HG03060 (cell line): ENCODE measurements at regions not wholly inside any gene's neighbourhood (a gene's known extent, or its start where the extent isn't known, plus 50 kb on each side); places are given as distances from the start of the nearest gene placed in this dataset.
"Not testable (repeated sequence)": the region's sequence is repeated elsewhere in the genome, so short reads cannot be mapped to it uniquely, and the experiment has no call there.

Experiments used
- ATAC-seq: cut with Tn5 transposase; IDR thresholded peaks from one replicate; pipeline ENCODE4 v1.9.1; 2021; ENCODE audit warnings: low read depth, moderate number of reproducible peaks; ENCODE audit not compliant: unreplicated experiment

DNA sequence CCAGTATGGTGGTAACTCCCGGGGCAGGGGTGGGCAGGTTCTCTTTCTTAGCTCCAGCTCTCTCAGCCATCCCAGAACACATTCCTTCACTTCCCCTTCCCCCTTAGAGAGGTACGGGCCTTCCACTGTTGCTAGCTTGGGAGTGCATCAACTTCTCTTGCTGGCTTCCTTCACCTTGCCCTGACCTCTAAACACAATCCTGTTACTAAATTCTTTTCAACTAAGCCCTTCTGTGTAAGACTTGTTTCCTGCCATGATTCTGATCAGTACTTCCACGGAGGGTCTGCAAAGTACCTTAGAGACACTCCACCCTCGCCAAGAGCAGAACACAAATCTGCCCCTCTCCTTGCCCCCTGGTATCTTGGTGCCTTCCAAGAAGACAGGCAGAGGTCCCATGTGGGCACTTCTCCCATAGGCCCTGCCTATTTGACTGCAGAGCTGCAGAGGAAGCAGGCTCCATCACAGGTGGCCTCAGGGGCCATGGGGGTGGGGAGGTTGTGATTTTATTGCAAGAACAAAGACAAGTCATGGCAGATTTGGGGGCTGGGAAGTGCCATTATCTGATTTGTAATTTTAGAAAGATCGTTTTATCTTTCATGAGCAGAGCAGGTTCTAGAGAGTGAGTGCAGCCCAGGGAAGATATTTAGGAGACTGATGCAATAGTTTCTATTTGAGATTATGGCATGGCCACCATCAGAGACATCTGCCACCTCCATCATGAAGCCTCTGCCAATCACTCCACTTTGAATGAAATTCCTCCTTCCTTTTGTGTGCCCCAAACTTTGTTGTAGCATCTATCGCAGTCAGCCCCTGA is 182.5 kb upstream of the JUN start:
- ATAC-seq: no peak

DNA sequence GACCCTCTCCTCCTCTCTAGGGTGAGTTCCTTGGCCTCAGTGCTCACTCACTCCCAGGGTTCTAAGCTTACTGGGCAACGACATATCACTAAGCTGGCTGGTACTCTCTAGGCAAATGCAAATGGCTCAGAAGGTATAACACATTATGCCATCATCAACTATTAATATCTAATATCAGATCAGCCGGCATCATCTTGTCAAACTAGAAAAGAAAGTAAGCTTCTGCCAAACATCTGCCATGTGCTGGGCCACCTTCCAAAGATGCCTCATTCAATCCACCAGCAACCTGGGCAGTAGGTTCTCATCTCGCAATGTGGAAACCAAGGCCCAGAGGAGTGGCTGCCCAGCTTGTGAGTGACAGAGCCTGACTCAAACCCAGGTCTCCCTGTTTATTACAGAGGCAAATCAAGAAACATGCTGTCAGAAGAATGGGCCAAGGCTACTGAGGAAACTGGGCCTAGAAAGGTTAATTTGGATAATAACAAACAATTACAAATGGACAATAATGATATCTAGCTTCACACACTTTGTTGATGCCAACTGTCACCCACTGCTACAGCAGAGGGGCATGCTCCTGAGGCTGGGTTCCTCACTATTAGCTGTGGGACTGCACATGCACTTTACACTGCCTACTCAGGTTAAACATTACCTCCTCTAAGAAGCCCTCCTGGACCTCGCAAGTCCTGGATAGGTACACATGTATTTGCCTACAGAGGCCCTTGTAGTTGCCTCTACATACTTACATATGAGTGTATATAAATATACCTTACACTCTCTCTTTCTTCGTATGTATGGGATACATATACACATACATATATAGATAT is 183.3 kb upstream of the JUN start:
- no peak for ATAC-seq

DNA sequence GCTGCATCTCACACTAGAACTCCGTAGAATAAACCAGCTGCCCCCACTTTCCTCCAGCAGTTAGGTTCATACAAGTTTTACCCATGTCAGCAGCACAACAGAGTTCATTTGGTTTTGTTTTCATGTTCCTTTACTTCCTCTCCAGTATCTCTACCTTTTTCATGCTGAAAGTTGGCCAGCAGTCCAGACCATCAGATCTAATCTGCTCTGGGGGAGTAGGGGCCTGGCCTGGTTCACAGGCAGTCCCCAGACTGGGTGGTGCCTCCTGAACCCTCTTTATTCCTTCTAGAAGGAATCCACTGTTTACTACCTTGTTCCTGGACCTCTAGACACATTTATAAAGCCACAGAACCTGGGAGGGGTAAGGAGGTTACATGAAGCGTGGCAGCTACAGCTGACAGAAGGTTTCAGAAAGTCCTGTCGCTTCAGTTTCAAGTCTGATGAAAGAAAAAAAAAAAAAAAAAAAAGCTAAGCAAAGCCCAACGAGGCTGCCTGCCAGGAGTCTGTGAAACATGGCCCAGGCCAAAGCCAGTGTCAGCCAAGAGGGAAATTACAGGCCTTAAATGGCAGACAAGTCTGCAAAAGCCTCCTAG is 184.6 kb upstream of the JUN start:
- peak; percentile 75 for ATAC-seq

DNA sequence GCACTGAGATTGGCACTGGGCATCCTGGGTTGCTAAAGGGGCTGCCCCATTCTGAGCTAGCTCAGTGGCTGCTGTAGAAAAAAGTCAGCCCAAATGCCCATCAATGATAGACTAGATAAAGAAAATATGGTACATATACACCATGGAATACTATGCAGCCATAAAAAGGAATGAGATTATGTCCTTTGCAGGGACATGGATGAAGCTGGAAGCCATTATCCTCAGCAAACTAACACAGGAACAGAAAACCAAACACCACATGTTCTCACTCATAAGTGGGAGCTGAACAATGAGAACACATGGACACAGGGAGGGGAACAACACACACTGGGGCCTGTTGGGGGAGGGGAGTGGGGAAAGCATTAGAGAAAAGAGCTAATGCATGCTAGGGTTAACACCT is 185.3 kb upstream of the JUN start:
- ATAC-seq: not testable (repeated sequence)

DNA sequence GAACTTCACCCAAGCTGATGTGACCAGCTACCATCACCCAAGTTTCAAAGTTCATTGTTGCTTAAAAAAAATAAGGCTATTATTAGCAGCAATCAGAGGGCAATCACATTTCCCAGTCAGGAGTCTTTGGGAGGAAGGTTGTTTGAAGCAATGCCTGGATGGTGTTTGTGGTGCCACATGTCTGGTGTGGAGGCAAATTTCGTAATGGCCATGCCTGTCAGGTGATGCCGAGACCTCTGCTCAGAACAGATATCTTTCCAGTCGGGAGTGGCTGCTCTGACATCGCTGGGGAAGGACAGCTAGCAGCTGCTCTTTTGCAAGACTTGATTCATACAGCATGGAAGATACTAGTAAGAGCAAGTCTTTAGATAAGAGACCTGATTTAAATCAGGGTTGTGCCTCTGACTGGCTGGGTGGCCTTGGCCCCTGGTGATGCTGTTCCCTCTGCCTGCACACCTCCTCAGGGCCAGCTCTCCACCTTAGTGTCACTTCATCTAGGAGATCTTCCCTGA is 187.8 kb upstream of the JUN start:
- no peak for ATAC-seq

DNA sequence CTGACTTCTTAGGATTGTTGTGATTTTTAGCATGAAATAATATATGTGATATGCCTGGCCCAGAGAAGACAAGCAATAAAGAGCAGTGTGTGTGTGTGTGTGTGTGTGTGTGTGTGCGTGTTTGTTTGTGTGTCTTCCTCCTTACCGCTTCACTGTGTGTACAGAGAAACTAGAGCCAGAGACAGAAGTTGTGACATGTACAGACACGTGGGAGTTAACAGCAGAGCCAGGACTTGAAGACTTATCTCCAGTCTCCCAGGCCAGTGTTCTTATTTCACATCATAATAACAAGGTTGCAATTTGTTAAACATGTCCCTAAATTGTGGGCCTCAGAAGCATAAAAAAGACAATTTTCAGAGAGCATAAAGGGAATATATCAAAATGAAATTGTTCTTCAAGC is 192.0 kb upstream of the JUN start:
- ATAC-seq: no peak

DNA sequence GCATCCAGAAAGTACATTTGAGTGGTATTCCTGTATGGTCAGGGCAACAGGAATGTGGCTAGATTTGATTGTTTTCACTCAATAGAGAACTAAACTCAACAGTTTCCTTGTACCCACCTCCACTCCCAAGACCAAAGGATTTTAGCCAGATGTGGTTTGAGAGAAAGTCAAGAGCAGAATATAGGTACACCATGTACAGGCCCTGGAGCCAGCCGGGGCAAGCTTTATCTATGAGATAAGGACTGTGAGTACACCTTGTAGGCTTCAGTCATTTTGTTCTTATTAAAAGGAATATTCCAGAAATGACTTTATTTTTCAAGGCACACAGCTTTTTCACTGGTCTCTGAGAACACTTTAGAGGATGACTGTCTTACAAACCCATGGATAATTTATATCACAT is 192.4 kb upstream of the JUN start:
- no peak for ATAC-seq

DNA sequence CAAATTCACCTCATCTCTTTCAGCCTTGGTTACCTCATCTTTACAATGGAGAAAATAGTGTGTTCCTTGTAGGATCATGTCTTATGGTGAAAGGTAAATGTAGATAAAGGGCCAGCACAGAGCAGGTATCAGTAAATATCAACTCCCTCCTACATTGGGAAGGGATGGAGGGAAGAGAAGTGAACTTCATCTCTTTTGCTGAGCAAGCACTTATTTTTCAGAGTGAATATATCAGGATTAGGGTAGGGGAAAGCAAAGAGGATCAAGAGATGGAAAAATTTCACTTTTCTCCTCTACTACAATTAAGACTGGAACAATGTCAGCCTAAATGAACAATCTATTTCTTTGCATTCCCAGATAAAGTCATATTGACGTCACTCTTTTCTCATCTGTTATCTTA is 193.8 kb upstream of the JUN start:
- ATAC-seq: no peak

DNA sequence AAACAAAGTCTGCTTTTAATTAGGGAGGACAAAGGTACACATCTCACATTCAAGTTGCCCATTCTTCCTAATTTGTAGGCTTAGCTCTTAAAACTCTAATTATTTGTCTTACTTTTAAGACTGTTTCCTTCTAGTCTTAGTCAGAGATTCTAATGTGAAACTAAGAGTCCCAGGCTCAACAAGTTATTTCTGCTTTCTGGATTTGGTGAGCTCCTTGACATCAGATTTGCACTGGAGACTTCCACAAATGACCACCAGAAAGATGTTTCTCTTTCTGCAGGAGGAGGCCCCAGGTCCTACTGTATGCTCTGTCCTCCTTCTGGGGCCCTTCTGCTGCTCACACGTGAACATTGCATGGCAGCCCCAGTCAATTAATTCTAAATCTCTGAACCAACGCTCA is 194.2 kb upstream of the JUN start:
- ATAC-seq: no peak

DNA sequence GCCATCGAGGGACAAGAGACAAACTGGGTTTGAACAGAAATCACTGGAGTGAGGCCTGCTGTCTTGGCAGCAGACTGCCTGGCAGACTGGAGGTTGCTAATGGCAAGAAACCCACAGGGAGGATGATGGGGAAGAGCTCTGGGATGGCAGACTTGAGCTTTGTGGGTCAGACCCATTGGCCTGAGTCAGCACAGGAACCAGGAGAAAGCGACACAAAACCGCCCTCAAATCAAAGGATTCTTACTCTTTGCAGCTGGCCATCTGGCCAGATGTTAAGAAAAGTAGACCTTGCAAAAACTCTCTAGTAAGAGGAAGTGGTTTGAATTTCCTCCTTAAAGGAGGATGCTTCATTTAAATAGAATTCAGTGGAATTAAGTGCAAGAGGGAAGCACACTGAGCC is 195.2 kb upstream of the JUN start:
- no peak for ATAC-seq

DNA sequence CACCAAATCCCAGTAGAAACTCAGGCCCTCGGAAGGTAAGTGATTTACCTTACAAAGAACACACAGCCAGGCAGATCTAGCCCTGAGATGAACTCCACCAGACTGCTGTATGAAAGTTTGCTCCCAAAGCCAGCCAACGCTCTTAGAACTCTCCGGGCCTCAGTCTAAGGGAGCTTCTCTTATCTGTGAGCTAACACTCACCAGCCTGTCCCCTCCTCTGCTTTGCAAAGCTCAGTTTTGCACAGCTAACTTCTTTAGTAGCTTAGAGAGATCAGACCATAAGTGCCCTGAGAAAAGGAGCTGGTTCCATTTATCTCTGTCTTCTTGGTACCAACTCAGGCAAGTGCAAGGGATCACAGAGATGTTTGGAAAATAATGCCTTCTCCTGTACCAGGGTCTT is 195.8 kb upstream of the JUN start:
- ATAC-seq: no peak

DNA sequence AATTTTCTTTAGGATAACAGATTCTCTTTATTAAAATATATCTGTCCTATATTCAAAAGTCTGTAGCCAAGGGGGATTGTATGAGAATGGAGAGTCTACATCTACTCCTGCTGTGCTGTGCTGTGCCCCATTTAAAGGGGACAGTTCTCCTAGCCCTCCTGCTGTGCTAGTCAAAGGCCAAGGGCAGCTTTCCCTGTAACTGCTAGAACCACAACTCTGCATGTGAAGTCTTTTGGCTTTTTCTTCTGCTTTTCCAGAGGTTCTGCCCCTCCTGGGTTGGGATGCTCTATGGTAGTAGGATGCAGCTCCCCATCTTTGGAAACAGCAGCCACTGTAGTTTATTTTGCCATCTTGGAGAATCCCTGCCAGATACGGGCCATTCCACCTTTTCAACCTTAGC is 197.5 kb upstream of the JUN start:
- no peak for ATAC-seq

DNA sequence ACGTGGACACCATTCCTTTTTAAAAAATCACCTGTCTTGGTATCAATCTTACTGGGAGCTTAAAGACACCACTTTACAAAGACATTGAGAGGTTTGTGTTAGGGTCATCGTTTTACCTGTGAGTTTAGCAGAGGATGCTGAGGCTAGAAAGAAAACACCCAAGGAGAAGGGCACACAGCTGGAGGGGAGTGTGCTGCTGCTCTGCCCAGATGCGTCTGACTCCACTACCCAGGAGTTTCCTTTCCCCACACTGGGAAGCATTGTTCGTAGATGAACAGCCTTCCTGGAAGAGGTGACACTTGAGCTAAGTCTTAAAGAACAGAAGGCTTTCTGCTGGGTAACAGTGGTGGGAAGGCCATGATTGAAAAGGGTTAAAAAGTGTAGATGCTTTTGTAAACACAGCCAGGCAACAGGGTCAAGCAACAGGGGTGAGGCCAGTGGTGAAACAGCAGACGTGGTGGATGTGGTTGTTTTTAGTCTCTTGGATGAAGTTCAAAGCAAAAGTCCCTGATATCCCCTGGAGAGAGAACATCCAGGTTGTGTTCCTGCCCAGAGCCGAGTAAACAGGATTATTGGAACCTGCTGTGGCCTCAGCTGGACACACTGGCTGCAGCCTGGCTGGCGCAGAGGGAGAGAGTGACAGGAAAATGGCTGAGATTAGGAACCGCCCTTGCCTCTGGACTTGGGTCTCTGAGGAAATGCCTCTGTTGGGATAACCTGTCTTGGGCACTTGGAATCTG is 198.6 kb upstream of the JUN start:
- ATAC-seq: no peak

DNA sequence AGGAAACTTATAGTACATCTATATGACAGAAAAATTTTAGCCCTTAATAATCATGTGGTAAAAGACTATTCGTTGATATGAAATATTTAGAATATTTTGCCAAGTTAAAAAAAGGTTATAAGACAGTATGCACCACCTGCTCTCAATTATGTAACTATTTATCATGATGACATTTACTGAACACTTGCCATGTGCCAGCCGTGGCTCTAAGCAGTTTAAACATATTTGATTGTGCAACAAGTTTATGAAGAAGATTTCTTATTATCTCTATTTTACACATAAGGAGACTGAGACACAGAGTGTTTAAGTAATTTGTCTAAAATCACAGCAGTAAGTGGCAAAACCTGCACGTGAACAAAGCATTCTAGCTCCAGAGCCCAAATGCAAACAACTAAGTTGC is 199.3 kb upstream of the JUN start:
- no peak for ATAC-seq

DNA sequence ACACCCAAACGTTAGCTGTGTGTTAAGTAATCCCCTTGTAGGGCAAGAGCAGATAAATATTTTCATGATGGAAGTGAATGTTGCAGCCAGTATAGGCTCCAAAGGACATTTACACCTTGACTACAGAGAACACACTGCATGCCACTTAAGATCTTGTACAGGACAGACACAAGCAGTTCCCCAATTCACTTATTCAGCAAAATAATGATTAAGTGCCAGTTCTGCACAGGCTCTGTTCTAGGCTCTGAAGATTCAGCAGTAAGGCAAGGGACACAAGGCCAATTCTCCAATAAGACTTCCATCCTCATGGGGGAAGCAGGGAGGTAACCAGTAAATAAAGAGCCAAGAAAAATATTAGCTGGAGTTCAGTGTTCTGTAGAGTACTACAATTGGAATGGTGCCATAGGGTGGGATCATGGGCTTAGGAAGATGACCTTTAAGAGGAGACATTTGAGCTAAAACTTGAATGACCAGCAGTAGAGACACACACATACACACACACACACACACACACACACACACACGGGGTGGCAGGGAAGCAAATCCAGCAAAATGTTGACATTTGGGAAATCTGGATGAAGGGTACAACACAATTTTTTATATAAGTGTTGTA is 199.9 kb upstream of the JUN start:
- ATAC-seq: no peak

DNA sequence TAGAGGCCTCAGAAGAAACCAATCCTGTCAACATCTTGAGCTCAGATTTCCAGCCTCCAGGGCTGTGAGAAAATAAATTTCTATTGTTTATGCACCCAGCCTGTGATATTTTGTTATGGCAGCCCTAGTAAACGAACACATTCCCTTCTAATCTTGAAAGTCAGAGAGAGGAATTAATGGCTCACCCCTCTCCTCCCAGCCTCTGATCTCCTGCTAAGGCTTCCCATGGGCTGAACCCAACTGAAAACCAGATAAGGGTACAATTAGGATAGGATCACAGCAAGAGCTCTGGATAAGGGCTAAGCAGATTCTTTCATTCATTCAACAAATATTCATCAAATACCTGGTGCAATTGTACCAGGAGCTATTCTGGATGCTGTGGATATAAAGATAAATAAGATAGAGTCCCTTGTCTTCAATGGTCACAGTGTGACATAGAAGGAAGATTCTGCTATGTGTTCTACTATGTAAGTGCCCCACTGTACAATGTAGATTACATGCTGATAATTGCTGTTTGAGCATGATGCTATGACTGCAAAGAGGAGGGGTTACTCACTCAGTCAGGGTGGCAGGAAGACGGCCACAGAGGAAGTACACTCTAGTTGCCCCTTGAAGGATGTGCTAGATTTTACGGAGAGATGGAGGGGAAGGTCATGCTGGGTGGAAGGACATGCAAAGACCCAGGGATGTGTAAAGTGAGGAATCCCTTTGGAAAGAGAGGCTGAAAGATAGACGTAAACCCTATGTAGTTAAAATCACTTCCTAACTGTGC is 203.3 kb upstream of the JUN start:
- no peak for ATAC-seq

DNA sequence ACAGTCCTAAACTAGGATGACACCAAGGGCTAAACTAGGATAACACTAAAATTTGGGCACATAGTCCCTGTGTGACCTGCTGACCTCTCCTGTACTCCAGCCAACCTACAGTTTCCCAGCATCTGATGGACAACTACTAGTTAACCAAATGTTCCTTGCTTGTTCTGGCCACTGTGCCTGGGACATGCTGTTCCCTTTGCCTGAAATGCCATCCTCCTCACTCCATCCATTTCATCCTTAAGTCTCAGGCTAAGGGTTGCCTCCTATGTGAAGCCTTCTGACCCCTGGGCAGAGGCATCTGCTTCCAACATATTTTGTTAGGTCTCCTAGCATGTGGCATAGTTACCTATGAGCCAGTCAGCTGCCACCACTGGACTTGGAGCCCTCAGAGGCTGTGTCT is 204.9 kb upstream of the JUN start:
- no peak for ATAC-seq

DNA sequence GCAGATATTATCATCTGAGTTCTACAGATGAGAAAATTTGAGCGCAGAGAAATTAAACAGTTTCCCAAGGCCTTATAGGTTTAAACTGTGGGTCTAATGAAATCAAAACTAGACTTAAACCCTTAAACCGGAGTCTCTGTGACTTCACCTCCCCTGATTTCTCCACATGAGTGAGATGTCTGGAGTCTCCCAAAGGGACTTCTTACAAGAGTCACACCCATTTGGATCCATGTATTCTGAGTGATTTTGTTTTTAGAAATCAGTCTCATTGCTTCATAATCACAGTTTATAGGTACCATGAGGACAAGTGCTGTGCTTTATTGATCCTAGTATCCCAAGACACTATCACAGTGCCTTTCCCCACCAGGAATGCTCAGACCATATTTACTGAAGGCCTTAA is 206.0 kb upstream of the JUN start:
- ATAC-seq: no peak

DNA sequence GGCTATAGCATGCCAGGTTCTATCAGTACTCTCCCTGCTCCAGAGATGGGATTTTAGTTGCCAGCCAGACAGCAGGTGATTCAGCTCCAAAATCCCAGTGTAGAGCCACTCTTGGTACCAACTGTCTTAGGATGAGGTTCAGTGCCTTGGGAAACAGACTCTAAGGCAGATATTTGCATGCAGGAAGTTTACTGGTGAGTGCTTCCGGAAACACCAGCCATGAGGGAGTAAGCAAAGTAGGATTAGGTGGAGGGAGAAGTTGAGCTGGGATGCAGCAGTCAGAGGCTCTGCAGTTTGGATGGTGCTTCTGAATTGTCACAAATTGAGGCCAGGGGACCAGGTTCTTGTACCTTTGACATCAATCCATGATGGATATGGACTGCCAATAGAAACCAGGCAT is 207.5 kb upstream of the JUN start:
- ATAC-seq: no peak

DNA sequence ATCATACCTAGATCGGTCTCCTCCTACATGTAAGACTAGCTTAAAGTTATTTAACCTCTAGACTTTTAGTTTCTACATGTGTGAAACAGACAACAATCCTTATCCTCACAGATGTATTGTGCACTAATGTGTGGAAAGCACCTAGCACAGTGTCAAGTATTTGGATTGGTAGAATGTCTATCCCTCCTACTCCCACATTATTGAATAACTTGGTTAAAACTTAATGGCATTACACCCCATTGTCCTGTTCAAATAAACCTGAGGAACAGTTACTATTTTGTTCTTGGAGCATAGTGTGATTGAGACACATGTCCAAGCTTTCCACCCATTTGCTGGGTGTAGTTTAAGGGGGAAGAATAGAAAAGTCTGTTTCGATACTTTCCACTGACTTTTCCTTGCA is 208.8 kb upstream of the JUN start:
- ATAC-seq: no peak
